Smooth muscle cell (in vitro differentiated cells): ENCODE measurements at regions not wholly inside any gene's neighbourhood (a gene's known extent, or its start where the extent isn't known, plus 50 kb on each side); places are given as distances from the start of the nearest gene placed in this dataset.

Experiments used
- DNase-seq: peaks from one replicate; lab custom pipeline; 2025; ENCODE audit not compliant: unreplicated experiment; lab: John Stamatoyannopoulos, UW
- H2AFZ ChIP-seq: fragments of 200-600 bp; sonication (generic); 2 replicates; pipeline ENCODE4 v1.6.0; 2016; ENCODE audit warnings: antibody characterized with exemption, low read depth, mild to moderate bottlenecking
- H3F3A ChIP-seq: fragments of 200-600 bp; sonication (generic); 2 replicates; pipeline ENCODE4 v1.6.0; 2017; ENCODE audit warnings: antibody characterized with exemption, low read depth
- H3K27ac ChIP-seq: fragments of 200-600 bp; sonication (generic); 2 replicates; pipeline ENCODE4 v1.5.1; 2016; ENCODE audit warnings: low read depth, mild to moderate bottlenecking
- H3K27me3 ChIP-seq: fragments of 200-600 bp; sonication (generic); 2 replicates; pipeline ENCODE4 v1.6.1; 2016; ENCODE audit warnings: low read depth, mild to moderate bottlenecking
- H3K36me3 ChIP-seq: fragments of 200-600 bp; sonication (generic); 2 replicates; pipeline ENCODE4 v1.5.1; 2016; ENCODE audit warnings: low read depth
- H3K4me1 ChIP-seq: fragments of 200-600 bp; sonication (generic); 2 replicates; pipeline ENCODE4 v1.5.1; 2016; ENCODE audit warnings: low read depth
- H3K4me2 ChIP-seq: fragments of 200-600 bp; sonication (generic); 2 replicates; pipeline ENCODE4 v1.6.0; 2016; ENCODE audit warnings: mild to moderate bottlenecking
- H3K4me3 ChIP-seq: fragments of 200-600 bp; sonication (generic); 2 replicates; pipeline ENCODE4 v1.5.1; 2016; ENCODE audit warnings: mild to moderate bottlenecking
- H3K79me2 ChIP-seq: fragments of 200-600 bp; sonication (generic); 2 replicates; pipeline ENCODE4 v1.6.0; 2016; ENCODE audit warnings: low read depth, mild to moderate bottlenecking
- H3K9ac ChIP-seq: fragments of 200-600 bp; sonication (generic); 2 replicates; pipeline ENCODE4 v1.6.0; 2016; ENCODE audit warnings: low read depth
- H3K9me3 ChIP-seq: fragments of 200-600 bp; sonication (generic); replicated peaks from 2 replicates; pipeline ENCODE4 v1.5.1; 2016; ENCODE audit warnings: low read depth
- H4K20me1 ChIP-seq: fragments of 200-600 bp; sonication (generic); 2 replicates; pipeline ENCODE4 v1.6.0; 2016; ENCODE audit warnings: low read depth
- WGBS: methylation state at CpG from one replicate; pipeline ENCODE4 v1.1.7; 2016; ENCODE audit warnings: low lambda C conversion rate; 5-methylcytosine and 5-hydroxymethylcytosine counted together
- TF ChIP-seq, protein P1 (sequence below): fragments of 200-600 bp; sonication (generic); IDR thresholded peaks from 2 replicates; pipeline ENCODE4 v1.5.1; 2017; ENCODE audit warnings: borderline replicate concordance, mild to moderate bottlenecking, antibody characterized with exemption; ENCODE audit not compliant: insufficient read depth, poor library complexity, severe bottlenecking

DNA sequence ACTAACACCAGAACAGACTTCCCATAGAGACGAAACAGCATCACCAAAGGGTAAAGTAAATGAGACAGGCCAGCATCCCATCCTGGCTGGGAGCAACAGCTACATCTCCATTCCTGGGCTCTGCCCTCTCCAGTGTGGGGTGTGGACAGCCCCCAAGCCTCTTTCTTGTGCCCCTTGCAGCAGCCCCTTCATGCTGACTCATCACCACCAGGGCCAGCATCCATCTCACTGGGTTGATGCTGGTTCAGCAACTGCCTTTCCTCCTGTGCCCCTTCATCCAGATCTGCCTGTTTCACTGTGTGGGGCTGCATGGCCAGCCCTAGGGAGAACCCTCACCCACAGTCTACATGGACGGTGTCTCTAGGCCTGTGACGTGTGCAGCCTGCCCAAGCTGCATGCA, 569.1 kb upstream of the TBX3 start:
- DNase-seq: no peak
- no peak overlapping the region for H3K9ac ChIP-seq
- no peak overlapping the region for H3K4me3 ChIP-seq
- no peaks in the 10 kb centered on the region for H4K20me1 ChIP-seq
- no peaks in the 10 kb centered on the region for H3K27me3 ChIP-seq
- TF ChIP-seq, protein P1, sequence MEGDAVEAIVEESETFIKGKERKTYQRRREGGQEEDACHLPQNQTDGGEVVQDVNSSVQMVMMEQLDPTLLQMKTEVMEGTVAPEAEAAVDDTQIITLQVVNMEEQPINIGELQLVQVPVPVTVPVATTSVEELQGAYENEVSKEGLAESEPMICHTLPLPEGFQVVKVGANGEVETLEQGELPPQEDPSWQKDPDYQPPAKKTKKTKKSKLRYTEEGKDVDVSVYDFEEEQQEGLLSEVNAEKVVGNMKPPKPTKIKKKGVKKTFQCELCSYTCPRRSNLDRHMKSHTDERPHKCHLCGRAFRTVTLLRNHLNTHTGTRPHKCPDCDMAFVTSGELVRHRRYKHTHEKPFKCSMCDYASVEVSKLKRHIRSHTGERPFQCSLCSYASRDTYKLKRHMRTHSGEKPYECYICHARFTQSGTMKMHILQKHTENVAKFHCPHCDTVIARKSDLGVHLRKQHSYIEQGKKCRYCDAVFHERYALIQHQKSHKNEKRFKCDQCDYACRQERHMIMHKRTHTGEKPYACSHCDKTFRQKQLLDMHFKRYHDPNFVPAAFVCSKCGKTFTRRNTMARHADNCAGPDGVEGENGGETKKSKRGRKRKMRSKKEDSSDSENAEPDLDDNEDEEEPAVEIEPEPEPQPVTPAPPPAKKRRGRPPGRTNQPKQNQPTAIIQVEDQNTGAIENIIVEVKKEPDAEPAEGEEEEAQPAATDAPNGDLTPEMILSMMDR: no peak
- H3K79me2 ChIP-seq: no peaks in the 10 kb centered on the region
- no peaks in the 10 kb centered on the region for H3K9me3 ChIP-seq
- H3K36me3 ChIP-seq: no peaks in the 10 kb centered on the region
- no peaks in the 10 kb centered on the region for H3K4me1 ChIP-seq
- H3F3A ChIP-seq: no peaks in the 10 kb centered on the region
- no peak overlapping the region for H3K27ac ChIP-seq
- WGBS: 77% methylated on average over 3 of the region's 3 CpGs
- H3K4me2 ChIP-seq: no peak overlapping the region
- H2AFZ ChIP-seq: no peak overlapping the region

DNA sequence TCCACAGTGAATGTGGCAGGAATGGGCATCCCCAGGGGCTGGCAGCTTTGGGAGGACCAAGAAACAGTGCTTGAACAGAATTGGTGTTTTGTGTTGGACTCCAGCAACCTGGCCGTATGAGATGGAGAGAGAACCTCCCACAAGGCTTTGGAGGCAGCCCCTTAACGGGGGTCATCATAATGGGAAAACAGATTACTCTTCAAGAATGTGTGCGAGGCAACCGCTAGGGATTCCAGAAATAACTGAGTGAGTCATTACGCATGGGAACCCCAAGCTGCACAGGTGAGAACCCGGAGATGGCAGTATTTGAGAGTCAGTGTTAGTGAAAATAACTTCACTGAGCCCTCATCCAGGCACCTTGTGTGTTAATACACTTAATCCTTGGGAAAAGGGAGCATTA, 567.8 kb upstream of the TBX3 start:
- Histone ChIP-seq H3K27ac (no peak overlapping the region), H3K36me3 (no peaks in the 10 kb centered on the region), H3K9me3 (no peaks in the 10 kb centered on the region), H3F3A (no peaks in the 10 kb centered on the region), H2AFZ (no peak overlapping the region), H3K4me1 (no peaks in the 10 kb centered on the region), H4K20me1 (no peaks in the 10 kb centered on the region), H3K79me2 (no peaks in the 10 kb centered on the region), H3K27me3 (no peaks in the 10 kb centered on the region), H3K9ac (no peak overlapping the region), H3K4me3 (no peak overlapping the region), H3K4me2 (no peak overlapping the region)
- 86% methylated on average over 6 of the region's 6 CpGs for WGBS
- TF ChIP-seq, protein P1: no peak
- no peak for DNase-seq

DNA sequence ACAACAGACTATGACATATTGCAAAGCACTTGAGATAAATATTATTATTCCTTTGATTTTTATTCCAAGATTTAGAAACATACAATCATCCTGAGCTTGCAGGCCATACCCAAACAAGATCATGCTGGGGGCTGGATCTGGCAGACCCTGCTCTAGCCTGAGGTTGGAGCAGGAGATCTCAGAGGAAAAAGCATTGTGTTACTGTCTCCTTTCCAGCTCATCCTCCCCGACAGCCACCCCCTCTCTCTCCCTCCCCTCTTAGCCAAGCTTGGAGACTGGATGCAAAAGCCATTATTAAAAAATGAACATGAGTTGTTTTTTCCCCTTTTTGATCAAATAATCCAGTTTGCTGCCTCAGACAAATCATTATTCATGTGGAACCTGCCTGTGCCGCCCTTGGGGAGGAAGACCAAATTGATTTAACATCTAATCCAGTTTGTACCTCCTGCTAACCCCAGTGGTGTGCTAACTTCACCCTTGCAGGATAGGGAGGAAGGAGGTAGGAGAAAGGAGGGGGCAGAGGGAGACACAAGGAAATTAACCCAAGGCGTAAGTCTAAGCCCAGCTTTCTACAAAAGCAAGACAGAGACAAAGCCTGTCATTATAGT, 565.8 kb upstream of the TBX3 start:
- Histone ChIP-seq H3K4me2 (no peak overlapping the region), H3K36me3 (no peaks in the 10 kb centered on the region), H3K9ac (no peak overlapping the region), H3K27ac (no peak overlapping the region), H3K79me2 (no peaks in the 10 kb centered on the region), H4K20me1 (no peaks in the 10 kb centered on the region), H2AFZ (no peak overlapping the region), H3K4me1 (no peaks in the 10 kb centered on the region), H3K4me3 (no peak overlapping the region), H3K9me3 (no peaks in the 10 kb centered on the region), H3K27me3 (no peaks in the 10 kb centered on the region), H3F3A (no peaks in the 10 kb centered on the region)
- DNase-seq: no peak
- 93% methylated on average over 3 of the region's 3 CpGs for WGBS
- TF ChIP-seq, protein P1: no peak

DNA sequence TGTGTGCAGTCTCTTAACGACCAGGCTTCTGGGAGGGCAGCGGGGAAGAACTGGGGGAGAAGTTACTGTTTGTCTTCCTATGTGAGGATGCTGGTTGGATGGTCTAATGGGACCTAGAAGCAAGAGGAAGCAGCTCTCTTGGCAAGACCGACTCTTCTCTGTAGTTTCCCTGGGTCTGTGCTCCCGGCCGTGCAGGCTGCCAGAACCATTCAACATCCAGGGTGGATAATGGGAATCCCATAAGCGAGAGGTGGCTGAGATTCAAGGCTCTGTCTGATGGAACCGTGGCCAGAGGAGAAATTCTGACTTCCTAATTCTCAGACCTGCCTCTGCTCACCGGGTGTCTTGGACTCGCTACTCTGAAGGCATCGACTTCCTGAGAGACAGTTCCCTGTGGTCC, 561.0 kb upstream of the TBX3 start:
- Histone ChIP-seq H3K9me3 (no peaks in the 10 kb centered on the region), H3K4me3 (no peak overlapping the region), H3K27ac (no peak overlapping the region), H3K36me3 (no peaks in the 10 kb centered on the region), H3K9ac (no peak overlapping the region), H3F3A (no peaks in the 10 kb centered on the region), H4K20me1 (no peaks in the 10 kb centered on the region), H3K79me2 (no peaks in the 10 kb centered on the region), H2AFZ (no peak overlapping the region), H3K4me2 (no peak overlapping the region), H3K27me3 (no peaks in the 10 kb centered on the region), H3K4me1 (no peaks in the 10 kb centered on the region)
- DNase-seq: no peak
- WGBS: 97% methylated on average over 10 of the region's 10 CpGs
- TF ChIP-seq, protein P1: no peak
